Peyer's patch (tissue), 4 donors: ENCODE measurements at regions not wholly inside any gene's neighbourhood (a gene's known extent, or its start where the extent isn't known, plus 50 kb on each side); places are given as distances from the start of the nearest gene placed in this dataset.

Source experiments
- CTCF ChIP-seq, 6 experiments: fragments of 450-650 bp in 4 of 6; fragments of 200-600 bp in 2 of 6; sonication (generic) in 1 of 6; IDR thresholded peaks; one replicate each; pipeline ENCODE4 v1.5.1; 2017 to 2019; ENCODE audit warnings: antibody characterized with exemption in 6 of 6, mild to moderate bottlenecking in 3 of 6, moderate library complexity in 1 of 6
- POLR2A ChIP-seq, 2 donors: fragments of 450-650 bp; IDR thresholded peaks; one replicate each; pipeline ENCODE4 v1.5.1; 2017; ENCODE audit warnings: antibody characterized with exemption in 2 of 2, mild to moderate bottlenecking in 2 of 2, moderate library complexity in 2 of 2

GRCh38 chr7:13037216-13037615 is 349.8 kb downstream of the ARL4A start:
- no peak for TF ChIP-seq CTCF (IDR thresholded peaks at IDR 0.05)
- TF ChIP-seq POLR2A (IDR thresholded peaks at IDR 0.05), result no peak
